BJ (cell line): ENCODE measurements at regions not wholly inside any gene's neighbourhood (a gene's known extent, or its start where the extent isn't known, plus 50 kb on each side); places are given as distances from the start of the nearest gene placed in this dataset.
"Not testable (repeated sequence)": the region's sequence is repeated elsewhere in the genome, so short reads cannot be mapped to it uniquely, and the experiment has no call there.

Experiments
- CTCF ChIA-PET: fragments of 350-600 bp; formaldehyde crosslinking; extraction: SDS; loops from one replicate; lab custom pipeline; 2021; ENCODE audit warnings: antibody characterized with exemption, inconsistent platforms; lab: Yijun Ruan, JAX
- POLR2A ChIA-PET: fragments of 300-600 bp; sonication (Branson Sonifier 250); formaldehyde crosslinking; extraction: SDS; loops from one replicate; lab custom pipeline; 2021; ENCODE audit warnings: antibody characterized with exemption; lab: Charles Lee
- DNase-seq: peaks from one replicate; pipeline ENCODE4 v3.0.0-alpha.2; 2011; ENCODE audit warnings: low read depth
- H3K27me3 ChIP-seq: 2 replicates; pipeline ENCODE4 v1.6.0; 2011; ENCODE audit warnings: low read length; ENCODE audit not compliant: control insufficient read depth, insufficient read depth
- H3K36me3 ChIP-seq: 2 replicates; pipeline ENCODE4 v1.5.1; 2011; ENCODE audit warnings: low read length; ENCODE audit not compliant: control insufficient read depth, insufficient read depth
- H3K4me3 ChIP-seq: 2 replicates; pipeline ENCODE4 v1.5.1; 2011; ENCODE audit warnings: low read depth, mild to moderate bottlenecking, control low read depth, low read length
- TF ChIP-seq, protein P1 (sequence below): IDR thresholded peaks from 2 replicates; pipeline ENCODE4 v1.5.1; 2011; ENCODE audit warnings: low read depth, mild to moderate bottlenecking, control low read depth, inconsistent platforms, low read length, moderate library complexity; ENCODE audit not compliant: insufficient read depth

DNA sequence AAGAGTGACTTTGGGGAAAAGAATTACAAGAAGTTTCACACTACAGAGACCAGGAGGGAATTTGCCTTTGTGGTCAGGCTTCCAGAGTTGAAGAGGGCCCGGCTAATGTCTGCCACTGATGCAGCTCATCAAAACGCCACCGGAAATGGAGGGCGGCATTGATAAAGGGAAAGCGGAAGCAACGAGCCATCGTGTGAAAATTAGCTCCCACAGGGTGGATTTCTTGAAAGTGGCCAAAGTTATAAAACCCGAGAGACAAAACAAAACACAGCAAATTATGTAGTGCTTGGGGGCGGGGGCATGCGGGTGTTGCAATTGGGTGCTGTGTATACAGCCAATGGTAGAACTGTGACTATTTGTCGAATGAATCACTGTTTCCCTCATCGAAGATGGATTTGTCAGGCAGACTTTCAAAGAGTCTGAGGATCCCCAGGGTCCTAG, 113.0 kb downstream of the ADAMTS15 start:
- CTCF ChIA-PET: interaction anchor here (0.6 kb wide), 1 partner anchor 447 kb away, joined by 3 read pairs; no protein-coding TSS in a partner anchor
- TF ChIP-seq, protein P1, sequence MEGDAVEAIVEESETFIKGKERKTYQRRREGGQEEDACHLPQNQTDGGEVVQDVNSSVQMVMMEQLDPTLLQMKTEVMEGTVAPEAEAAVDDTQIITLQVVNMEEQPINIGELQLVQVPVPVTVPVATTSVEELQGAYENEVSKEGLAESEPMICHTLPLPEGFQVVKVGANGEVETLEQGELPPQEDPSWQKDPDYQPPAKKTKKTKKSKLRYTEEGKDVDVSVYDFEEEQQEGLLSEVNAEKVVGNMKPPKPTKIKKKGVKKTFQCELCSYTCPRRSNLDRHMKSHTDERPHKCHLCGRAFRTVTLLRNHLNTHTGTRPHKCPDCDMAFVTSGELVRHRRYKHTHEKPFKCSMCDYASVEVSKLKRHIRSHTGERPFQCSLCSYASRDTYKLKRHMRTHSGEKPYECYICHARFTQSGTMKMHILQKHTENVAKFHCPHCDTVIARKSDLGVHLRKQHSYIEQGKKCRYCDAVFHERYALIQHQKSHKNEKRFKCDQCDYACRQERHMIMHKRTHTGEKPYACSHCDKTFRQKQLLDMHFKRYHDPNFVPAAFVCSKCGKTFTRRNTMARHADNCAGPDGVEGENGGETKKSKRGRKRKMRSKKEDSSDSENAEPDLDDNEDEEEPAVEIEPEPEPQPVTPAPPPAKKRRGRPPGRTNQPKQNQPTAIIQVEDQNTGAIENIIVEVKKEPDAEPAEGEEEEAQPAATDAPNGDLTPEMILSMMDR: no peak
- H3K36me3 ChIP-seq: no peaks in the 10 kb centered on the region
- DNase-seq: no peak
- H3K4me3 ChIP-seq: no peak overlapping the region
- POLR2A ChIA-PET: interaction anchor here (0.6 kb wide), 1 partner anchor 92 kb away, joined by 3 read pairs; no protein-coding TSS in a partner anchor
- no peaks in the 10 kb centered on the region for H3K27me3 ChIP-seq

DNA sequence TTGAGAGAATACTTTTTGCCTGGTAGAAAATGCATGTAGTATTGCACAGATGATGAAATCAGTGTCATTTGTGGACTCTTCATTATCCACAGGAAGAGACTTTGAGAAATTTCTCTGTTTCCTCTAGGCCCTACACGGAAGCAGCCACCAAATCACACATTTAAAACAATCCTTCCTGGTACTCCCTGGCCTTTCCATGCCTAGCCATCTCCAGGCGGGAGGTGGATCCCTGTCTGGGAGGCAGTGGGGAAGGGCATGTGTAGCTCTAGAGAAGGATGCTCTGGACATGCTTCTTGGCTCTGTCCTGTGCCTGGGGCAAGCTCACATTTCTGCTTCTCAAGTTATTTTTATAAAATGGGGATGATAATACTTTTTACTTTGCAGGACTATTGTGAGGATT, 114.1 kb downstream of the ADAMTS15 start:
- POLR2A ChIA-PET: no interaction called here
- no peaks in the 10 kb centered on the region for H3K36me3 ChIP-seq
- TF ChIP-seq, protein P1: no peak
- CTCF ChIA-PET: interaction anchor here (0.9 kb wide), 1 partner anchor 265 kb away, joined by 4 read pairs; no protein-coding TSS in a partner anchor
- H3K4me3 ChIP-seq: no peak overlapping the region
- no peak for DNase-seq
- H3K27me3 ChIP-seq: no peaks in the 10 kb centered on the region

DNA sequence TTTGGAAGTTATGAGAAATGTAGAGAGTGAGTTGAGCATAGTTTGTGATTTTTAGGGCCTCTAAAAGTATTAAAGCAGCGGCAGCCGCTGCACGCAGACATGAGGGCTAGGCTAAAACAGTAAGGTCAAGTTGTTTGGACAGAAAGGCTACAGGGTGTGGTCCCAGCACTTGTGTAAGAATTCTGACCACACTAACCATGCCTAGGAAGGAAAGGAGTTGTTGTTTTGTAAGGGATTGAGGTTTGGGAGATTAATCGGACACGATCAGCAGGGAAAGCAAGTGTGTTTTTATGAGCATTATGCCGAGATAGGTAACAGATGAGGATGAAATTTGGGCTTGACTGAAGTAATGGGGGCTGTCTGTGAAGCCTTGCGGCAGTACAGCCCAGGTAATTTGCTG, 117.9 kb downstream of the ADAMTS15 start:
- POLR2A ChIA-PET, DNase-seq, H3K27me3 ChIP-seq, H3K4me3 ChIP-seq, H3K36me3 ChIP-seq, CTCF ChIA-PET: not testable (repeated sequence)

DNA sequence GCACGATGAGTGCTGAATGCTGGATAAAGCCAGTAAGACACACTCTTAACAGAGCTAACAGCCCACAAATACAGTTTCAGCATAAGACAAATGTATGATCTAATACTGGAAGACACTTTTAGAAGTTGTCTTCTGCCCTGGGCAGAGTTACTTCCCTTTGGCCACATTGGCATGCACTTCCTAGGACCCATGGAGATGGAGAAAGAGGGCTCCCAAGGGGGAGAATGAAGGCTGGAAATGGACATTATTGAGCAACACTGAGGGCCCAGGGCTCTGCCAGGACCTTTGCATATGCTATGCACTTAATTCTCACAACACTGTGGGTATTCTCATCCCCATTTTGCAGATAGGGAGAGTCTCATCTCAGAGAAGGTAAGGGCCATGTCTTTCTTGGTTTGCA, 123.1 kb downstream of the ADAMTS15 start:
- Histone ChIP-seq H3K36me3 (no peaks in the 10 kb centered on the region), H3K4me3 (no peak overlapping the region), H3K27me3 (no peaks in the 10 kb centered on the region)
- ChIA-PET CTCF (interaction anchor here (1.0 kb wide), 1 partner anchor 61 kb away, joined by 3 read pairs; no protein-coding TSS in a partner anchor), POLR2A (no interaction called here)
- TF ChIP-seq, protein P1: no peak
- no peak for DNase-seq

DNA sequence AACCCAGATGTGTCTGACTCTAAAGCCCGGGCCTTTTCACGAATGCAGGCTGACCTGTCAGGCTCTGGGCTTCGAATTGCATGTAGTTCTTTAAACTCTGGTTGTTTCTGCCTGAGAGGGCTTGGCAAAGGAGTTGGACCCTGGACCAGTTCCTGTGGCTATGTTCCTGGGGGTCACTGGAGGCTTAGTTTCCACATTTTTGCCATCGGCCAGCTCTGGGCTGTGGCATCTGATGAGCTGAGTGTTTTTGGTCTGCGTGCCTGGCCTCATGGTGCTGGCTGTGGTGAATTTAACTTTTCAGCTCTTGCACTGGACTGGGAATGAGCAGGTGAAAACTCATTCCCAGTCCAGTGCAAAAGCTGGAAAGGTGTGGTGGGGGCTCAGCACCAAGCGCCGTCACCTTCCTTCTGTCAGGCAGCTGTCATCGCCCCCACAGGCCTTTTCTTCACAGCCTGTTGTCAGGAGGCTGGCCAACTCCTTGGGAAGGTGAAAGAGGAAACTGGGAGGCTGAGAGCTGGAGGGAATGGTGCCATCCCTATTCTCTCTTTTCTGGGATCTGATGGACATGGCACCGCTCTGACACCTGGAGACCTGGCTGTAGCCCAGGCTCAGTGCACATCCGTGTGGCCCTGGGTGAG, 123.6 kb downstream of the ADAMTS15 start:
- POLR2A ChIA-PET: no interaction called here
- Histone ChIP-seq H3K4me3 (no peak overlapping the region), H3K36me3 (no peaks in the 10 kb centered on the region), H3K27me3 (no peaks in the 10 kb centered on the region)
- CTCF ChIA-PET: interaction anchor here (1.0 kb wide), 1 partner anchor 255 kb away, joined by 3 read pairs; no protein-coding TSS in a partner anchor
- TF ChIP-seq, protein P1: no peak
- DNase-seq: no peak
